GM23248 (cell line): ENCODE measurements at regions not wholly inside any gene's neighbourhood (a gene's known extent, or its start where the extent isn't known, plus 50 kb on each side); places are given as distances from the start of the nearest gene placed in this dataset.

Source experiments
- EZH2 ChIP-seq: fragments of 200-600 bp; sonication (generic); IDR thresholded peaks from 2 replicates; pipeline ENCODE4 v1.6.1; 2018; ENCODE audit warnings: antibody characterized with exemption, mild to moderate bottlenecking; ENCODE audit not compliant: insufficient read depth, poor library complexity, severe bottlenecking
- EZH2phosphoT487 ChIP-seq: fragments of 200-600 bp; sonication (generic); IDR thresholded peaks from 2 replicates; pipeline ENCODE4 v1.6.1; 2018; ENCODE audit warnings: antibody characterized with exemption, moderate library complexity, mild to moderate bottlenecking, low read depth; ENCODE audit not compliant: insufficient read depth

GRCh38 chr3:72496051-72496670, 352.1 kb downstream of the SHQ1 start:
- TF ChIP-seq EZH2 (no peak), EZH2phosphoT487 (no peak)
